ENCODE measurements at regions not wholly inside any gene's neighbourhood (a gene's known extent, or its start where the extent isn't known, plus 50 kb on each side); places are given as distances from the start of the nearest gene placed in this dataset.

- H3K27ac ChIP-seq: no peak overlapping the region
- no peaks in the 10 kb centered on the region for H3K9me3 ChIP-seq
- H3K36me3 ChIP-seq: no peaks in the 10 kb centered on the region
- no peaks in the 10 kb centered on the region for H3K27me3 ChIP-seq
- TF ChIP-seq CTCF (IDR thresholded peaks at IDR 0.05) (no peak), POLR2A (IDR thresholded peaks at IDR 0.05) (no peak), EP300 (IDR thresholded peaks at IDR 0.05) (no peak)
- DNase-seq (ENCODE audit: low spot score in 2 of 2): no peak
- H3K4me3 ChIP-seq: no peak overlapping the region
- peaks cover 0 to 5% (median 0%) of the 10 kb centered on the region in 4 donors for H3K4me1 ChIP-seq
These were observed 131.0 kb upstream of the SOX5 start for GRCh38 chr12:24080465-24080864.

GRCh38 chr12:24079083-24079482, 129.6 kb upstream of the SOX5 start:
- TF ChIP-seq CTCF (IDR thresholded peaks at IDR 0.05) (no peak), EP300 (IDR thresholded peaks at IDR 0.05) (no peak), POLR2A (IDR thresholded peaks at IDR 0.05) (no peak)
- 66 to 97% methylated on average over 2 of the region's 2 CpGs for WGBS, 2 donors
- Histone ChIP-seq H3K27ac (no peak overlapping the region), H3K36me3 (no peaks in the 10 kb centered on the region), H3K4me1 (peaks cover 0 to 7% (median 0%) of the 10 kb centered on the region in 4 donors), H3K9me3 (no peaks in the 10 kb centered on the region), H3K27me3 (no peaks in the 10 kb centered on the region), H3K4me3 (no peak overlapping the region)
- DNase-seq (ENCODE audit: low spot score in 2 of 2): no peak

GRCh38 chr12:24078318-24078765, 128.9 kb upstream of the SOX5 start:
- TF ChIP-seq CTCF (IDR thresholded peaks at IDR 0.05): no peak
- TF ChIP-seq EP300 (IDR thresholded peaks at IDR 0.05): no peak
- no peak for TF ChIP-seq POLR2A (IDR thresholded peaks at IDR 0.05)
- no peak overlapping the region for H3K27ac ChIP-seq
- no peak for DNase-seq (ENCODE audit: low spot score in 2 of 2)
- no peaks in the 10 kb centered on the region for H3K36me3 ChIP-seq
- H3K27me3 ChIP-seq: no peaks in the 10 kb centered on the region
- H3K4me1 ChIP-seq: peaks cover 0 to 7% (median 0%) of the 10 kb centered on the region in 4 donors
- no peak overlapping the region for H3K4me3 ChIP-seq
- no peaks in the 10 kb centered on the region for H3K9me3 ChIP-seq
- WGBS, 2 donors: 94 to 97% methylated on average over 1 of the region's 1 CpG

GRCh38 chr12:24077161-24077560, 127.7 kb upstream of the SOX5 start:
- 85 to 88% methylated on average over 5 of the region's 5 CpGs for WGBS, 2 donors
- peaks cover 0 to 7% (median 0%) of the 10 kb centered on the region in 4 donors for H3K4me1 ChIP-seq
- H3K4me3 ChIP-seq: no peak overlapping the region
- DNase-seq (ENCODE audit: low spot score in 2 of 2): no peak
- no peaks in the 10 kb centered on the region for H3K27me3 ChIP-seq
- TF ChIP-seq EP300 (IDR thresholded peaks at IDR 0.05): no peak
- H3K27ac ChIP-seq: no peak overlapping the region
- no peaks in the 10 kb centered on the region for H3K36me3 ChIP-seq
- H3K9me3 ChIP-seq: no peaks in the 10 kb centered on the region

GRCh38 chr12:24075650-24076049, 126.2 kb upstream of the SOX5 start:
- DNase-seq (ENCODE audit: low spot score in 2 of 2): no peak
- WGBS, 2 donors: 83 to 89% methylated on average over 1 of the region's 1 CpG
- Histone ChIP-seq H3K4me3 (no peak overlapping the region), H3K4me1 (peaks cover 0 to 7% (median 0%) of the 10 kb centered on the region in 4 donors), H3K27me3 (no peaks in the 10 kb centered on the region), H3K9me3 (no peaks in the 10 kb centered on the region), H3K27ac (no peak overlapping the region), H3K36me3 (no peaks in the 10 kb centered on the region)
- TF ChIP-seq CTCF (IDR thresholded peaks at IDR 0.05): no peak
- no peak for TF ChIP-seq POLR2A (IDR thresholded peaks at IDR 0.05)
- no peak for TF ChIP-seq EP300 (IDR thresholded peaks at IDR 0.05)
